HUDEP-2 (cell line): ENCODE measurements at regions not wholly inside any gene's neighbourhood (a gene's known extent, or its start where the extent isn't known, plus 50 kb on each side); places are given as distances from the start of the nearest gene placed in this dataset.

Experiments used
- DNase-seq, 76 experiments: peaks; one replicate each; lab custom pipeline; 2025; ENCODE audit not compliant: unreplicated experiment in 76 of 76; lab: John Stamatoyannopoulos, UW

GRCh38 chr7:16323313-16323712 is 98.0 kb downstream of the CRPPA start:
- DNase-seq, result no peak

- no peak for DNase-seq
Observed at GRCh38 chr7:16320099-16320660, 101.2 kb downstream of the CRPPA start.

GRCh38 chr7:16318989-16319915 is 102.1 kb downstream of the CRPPA start:
- no peak for DNase-seq

GRCh38 chr7:16318463-16318862 is 102.9 kb downstream of the CRPPA start:
- no peak for DNase-seq

- no peak for DNase-seq
Observed at GRCh38 chr7:16317406-16317805, 103.9 kb downstream of the CRPPA start.

- no peak for DNase-seq
Observed at GRCh38 chr7:16315280-16315679, 106.1 kb downstream of the CRPPA start.

- DNase-seq, result no peak
Observed at GRCh38 chr7:16309129-16309528, 112.2 kb downstream of the CRPPA start.

GRCh38 chr7:16301291-16301690 is 120.0 kb downstream of the CRPPA start:
- DNase-seq, result no peak

- DNase-seq, result no peak
Observed at GRCh38 chr7:16300361-16300895, 120.9 kb downstream of the CRPPA start.

GRCh38 chr7:16299853-16300252 is 121.5 kb downstream of the CRPPA start:
- DNase-seq, result no peak

GRCh38 chr7:16298221-16298620 is 123.1 kb downstream of the CRPPA start:
- no peak for DNase-seq

GRCh38 chr7:16295558-16295957 is 125.8 kb downstream of the CRPPA start:
- DNase-seq, result no peak

GRCh38 chr7:16293669-16294425 is 127.5 kb downstream of the CRPPA start:
- DNase-seq, result no peak

- no peak for DNase-seq
Observed at GRCh38 chr7:16284581-16284980, 136.8 kb downstream of the CRPPA start.

- no peak for DNase-seq
Observed at GRCh38 chr7:16278167-16278787, 143.1 kb downstream of the CRPPA start.

- DNase-seq, result no peak
Observed at GRCh38 chr7:16271990-16272665, 149.2 kb downstream of the CRPPA start.

- DNase-seq, result no peak
Observed at GRCh38 chr7:16271355-16271915, 149.9 kb downstream of the CRPPA start.

GRCh38 chr7:16270844-16271243 is 150.5 kb downstream of the CRPPA start:
- DNase-seq, result no peak

- DNase-seq, result peak in 73 of 76 experiments; percentile 42 to 100 (median 85)
Observed at GRCh38 chr7:16268821-16269768, 152.2 kb downstream of the CRPPA start.
